GM12892 (cell line): ENCODE measurements at regions not wholly inside any gene's neighbourhood (a gene's known extent, or its start where the extent isn't known, plus 50 kb on each side); places are given as distances from the start of the nearest gene placed in this dataset.

Experiments used
- DNase-seq: peaks from one replicate; pipeline ENCODE4 v3.0.0; 2011; ENCODE audit not compliant: insufficient read length
- FAIRE-seq: peaks from 2 replicates; lab custom pipeline; 2011; peaks lifted over from hg19 to GRCh38; lab: Jason Lieb, UNC
- POLR2A ChIP-seq: IDR thresholded peaks from 2 replicates; pipeline ENCODE4 v1.6.1; 2011; ENCODE audit warnings: low read depth, low read length, control low read depth
- POLR2AphosphoS5 ChIP-seq: IDR thresholded peaks from 2 replicates; pipeline ENCODE4 v1.6.1; 2011; ENCODE audit warnings: low read depth, low read length, control low read depth
- TAF1 ChIP-seq: IDR thresholded peaks from 2 replicates; pipeline ENCODE4 v1.6.1; 2011; ENCODE audit warnings: low read depth, mild to moderate bottlenecking, control low read depth, low read length, borderline replicate concordance

DNA sequence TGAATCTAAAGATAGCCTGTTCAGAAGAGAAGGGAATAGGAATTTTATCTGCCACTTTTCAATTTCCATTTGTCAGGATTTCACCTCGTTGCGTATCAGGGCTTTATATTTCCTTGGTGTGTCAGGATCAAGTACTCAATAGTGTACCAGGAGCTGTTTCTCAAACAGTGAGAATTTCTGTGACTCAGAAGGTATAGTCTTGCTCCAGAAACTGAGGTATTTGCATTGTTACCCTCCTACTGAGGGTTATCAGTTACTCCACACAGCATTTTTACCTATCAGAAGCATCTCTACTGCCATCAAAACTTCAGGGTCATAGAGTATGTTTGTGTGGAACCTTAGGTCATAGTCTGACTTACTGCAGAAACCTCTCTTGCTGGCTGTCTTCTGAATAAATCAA, 271.7 kb upstream of the EDNRB start:
- DNase-seq, result no peak
- TF ChIP-seq TAF1, result no peak
- no peak for TF ChIP-seq POLR2A
- no peak for TF ChIP-seq POLR2AphosphoS5
- FAIRE-seq, result no peak

DNA sequence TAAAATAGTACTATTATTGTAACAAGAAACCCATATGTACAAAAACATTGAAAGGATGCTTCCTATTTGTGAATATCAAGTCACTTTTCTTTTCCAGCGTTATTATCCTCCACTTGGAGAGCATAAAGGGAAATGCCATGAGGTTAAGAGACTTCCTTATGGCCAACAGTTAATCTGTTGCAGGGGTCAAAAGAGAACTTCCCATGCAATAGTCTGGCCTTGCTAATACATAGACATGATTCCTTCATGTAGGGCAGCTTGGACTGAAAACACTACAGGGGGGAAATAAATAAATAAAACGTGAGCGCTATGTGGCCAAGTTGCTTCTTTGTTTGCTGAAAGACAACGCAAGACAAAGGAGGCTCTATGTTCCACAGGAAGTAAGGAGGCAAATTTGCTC, 269.1 kb upstream of the EDNRB start:
- DNase-seq (no peak), FAIRE-seq (no peak)
- TF ChIP-seq TAF1 (no peak), POLR2A (no peak), POLR2AphosphoS5 (no peak)

DNA sequence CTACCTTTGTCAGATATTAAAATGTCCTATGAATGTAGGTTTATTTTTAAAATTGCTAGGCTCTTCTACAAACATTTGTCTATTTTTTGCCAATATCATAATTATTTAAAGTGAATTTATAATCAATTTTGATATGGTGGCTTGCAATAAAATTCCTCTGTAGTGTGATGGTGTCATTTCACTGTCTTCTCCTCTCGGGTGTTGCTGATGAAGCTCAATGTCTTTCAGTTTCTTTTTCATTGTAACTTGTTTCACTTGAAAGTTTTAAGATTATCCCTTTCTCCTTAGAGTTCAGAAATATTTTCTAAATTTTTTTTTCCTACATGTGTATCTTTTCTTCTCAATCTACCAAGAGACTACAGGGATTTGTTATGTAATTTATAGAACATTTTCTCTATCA, 267.1 kb upstream of the EDNRB start:
- TF ChIP-seq POLR2AphosphoS5 (no peak), POLR2A (no peak), TAF1 (no peak)
- FAIRE-seq (no peak), DNase-seq (no peak)

DNA sequence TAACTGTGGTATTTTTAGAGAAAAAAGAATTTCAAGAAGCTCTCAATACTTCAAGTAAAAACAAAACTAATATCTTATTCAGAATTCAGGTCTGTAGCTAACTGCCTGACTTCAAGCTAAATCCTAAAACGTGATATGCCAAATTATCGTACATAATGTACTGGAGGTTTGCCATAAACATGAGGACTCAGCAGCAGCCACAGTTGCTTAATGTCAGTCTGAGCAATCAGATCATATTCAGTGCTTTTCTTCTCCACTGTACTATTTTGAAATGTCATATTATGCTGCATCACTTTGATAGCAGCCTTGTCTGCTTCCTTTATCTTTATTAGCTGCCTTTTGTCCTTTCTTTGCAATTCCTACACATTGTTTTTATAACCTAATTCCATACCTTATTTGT, 265.1 kb upstream of the EDNRB start:
- no peak for FAIRE-seq
- TF ChIP-seq POLR2AphosphoS5 (no peak), TAF1 (no peak), POLR2A (no peak)
- no peak for DNase-seq

DNA sequence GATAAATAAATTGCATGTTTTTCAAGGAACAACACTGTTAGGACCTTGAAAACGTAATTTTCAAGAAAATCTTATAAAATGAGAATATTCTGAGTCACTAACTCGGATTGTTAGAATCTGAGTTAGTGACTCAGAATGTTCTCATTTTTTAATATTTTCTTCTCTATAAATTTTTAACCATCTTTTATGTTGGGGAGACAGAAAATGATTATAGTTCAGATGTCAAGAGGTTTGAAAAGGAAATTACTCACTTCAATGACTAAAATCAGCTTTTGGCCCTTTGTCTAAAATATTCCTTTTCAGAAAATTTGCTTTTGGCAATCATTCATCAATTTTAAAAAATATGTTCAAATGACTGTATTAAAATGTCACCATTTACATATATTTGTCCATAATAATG, 264.2 kb upstream of the EDNRB start:
- no peak for DNase-seq
- FAIRE-seq, result no peak
- no peak for TF ChIP-seq TAF1
- no peak for TF ChIP-seq POLR2A
- no peak for TF ChIP-seq POLR2AphosphoS5

DNA sequence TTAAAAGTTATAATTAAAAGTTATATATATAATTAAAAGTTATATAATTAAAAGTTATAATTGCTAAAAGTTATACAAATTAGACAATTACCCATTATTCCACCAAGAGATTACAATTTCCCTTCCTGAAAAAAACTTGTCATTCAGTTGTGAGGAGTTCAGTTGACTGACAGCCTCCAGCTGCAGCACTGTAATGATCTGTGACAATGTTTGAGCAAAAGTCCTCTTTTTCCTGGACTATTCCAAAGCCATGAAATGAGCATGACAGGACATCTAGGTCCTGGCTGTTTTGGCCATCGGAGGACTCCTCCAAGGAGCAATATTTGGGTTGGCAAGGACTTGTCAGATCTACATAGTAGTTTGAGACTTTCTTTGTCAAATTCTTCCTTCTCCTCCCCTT, 258.7 kb upstream of the EDNRB start:
- FAIRE-seq (no peak), DNase-seq (no peak)
- TF ChIP-seq POLR2AphosphoS5 (no peak), TAF1 (no peak), POLR2A (no peak)

DNA sequence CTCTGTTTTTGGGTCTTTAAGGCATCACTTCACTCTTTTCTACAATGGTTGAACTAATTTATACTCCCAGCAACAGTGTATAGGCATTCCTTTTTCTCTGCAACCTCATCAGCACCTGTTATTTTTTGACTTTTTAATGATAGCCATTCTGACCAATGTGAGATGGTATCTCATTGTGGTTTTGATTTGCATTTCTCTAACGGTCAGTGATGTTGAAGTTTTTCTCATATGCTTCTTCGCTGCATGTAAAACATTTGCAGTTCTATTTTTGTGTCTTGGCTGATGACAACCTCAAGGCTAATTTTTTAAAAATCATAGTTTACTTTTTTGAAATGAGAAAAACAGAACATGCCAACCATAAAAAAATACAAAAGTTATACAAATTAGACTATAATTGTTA, 258.2 kb upstream of the EDNRB start:
- DNase-seq (no peak), FAIRE-seq (no peak)
- TF ChIP-seq TAF1, result no peak
- TF ChIP-seq POLR2AphosphoS5, result no peak
- TF ChIP-seq POLR2A, result no peak

DNA sequence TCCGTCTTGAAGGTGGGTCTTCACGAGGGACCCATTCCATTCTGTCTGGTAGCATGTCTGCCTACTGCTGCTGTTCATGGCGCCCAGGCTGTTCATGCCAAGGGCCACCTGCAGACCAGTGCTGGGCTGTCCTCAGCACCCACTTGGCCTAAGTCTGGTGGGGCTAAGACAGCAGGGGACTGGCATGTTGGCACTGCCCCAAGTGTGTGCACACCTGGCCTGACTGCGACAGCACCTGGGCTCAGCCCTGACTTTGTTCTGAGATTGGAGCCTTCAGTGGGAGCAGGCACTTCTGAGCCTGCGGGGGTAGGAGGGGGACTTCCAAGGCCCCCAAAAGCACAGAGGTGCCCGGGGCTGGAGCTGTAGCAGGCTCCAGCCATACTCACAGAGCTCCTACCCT, 250.8 kb upstream of the EDNRB start:
- TF ChIP-seq TAF1, result no peak
- no peak for FAIRE-seq
- no peak for DNase-seq

DNA sequence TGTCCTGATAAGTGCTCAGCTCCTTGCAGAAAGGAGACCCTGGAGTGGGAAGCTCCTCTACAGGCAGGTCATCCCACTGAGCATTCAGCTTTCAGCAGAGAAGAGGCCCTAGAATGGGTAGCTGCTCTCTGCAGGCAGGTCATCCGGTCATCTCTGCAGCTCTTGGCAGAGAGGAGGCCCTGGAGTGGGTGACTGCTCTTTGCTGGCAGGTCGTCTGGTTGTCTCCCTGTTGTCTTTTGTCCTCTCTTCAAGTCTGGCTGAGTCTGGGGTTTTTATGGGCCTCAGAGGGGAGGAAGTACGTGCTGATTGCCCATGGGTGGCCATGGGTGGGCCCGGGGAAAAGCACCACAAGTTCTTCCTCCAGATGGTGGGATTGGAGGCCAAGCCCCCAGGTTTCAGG, 250.3 kb upstream of the EDNRB start:
- no peak for FAIRE-seq
- TF ChIP-seq TAF1, result no peak
- TF ChIP-seq POLR2A, result no peak
- TF ChIP-seq POLR2AphosphoS5, result no peak
- DNase-seq, result no peak

DNA sequence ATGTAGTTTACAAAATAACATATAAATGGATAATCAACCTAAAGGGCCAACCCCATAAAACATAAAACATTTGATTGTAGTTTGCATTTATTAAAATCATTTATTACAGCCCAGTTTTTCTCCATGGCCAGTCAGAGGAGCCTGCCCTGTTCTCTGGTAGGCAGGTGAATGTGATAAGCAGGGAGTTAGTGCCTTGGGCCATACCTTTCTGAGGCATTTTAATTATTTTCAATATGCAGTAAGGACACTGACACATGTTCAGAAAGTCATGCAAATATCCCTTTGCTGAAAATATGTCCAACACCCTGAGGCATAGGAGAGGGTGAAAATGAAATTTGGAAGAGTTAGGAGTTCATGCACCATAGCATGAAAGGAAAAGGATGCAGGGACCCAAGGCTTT, 242.6 kb upstream of the EDNRB start:
- FAIRE-seq (no peak), DNase-seq (no peak)
- no peak for TF ChIP-seq TAF1

DNA sequence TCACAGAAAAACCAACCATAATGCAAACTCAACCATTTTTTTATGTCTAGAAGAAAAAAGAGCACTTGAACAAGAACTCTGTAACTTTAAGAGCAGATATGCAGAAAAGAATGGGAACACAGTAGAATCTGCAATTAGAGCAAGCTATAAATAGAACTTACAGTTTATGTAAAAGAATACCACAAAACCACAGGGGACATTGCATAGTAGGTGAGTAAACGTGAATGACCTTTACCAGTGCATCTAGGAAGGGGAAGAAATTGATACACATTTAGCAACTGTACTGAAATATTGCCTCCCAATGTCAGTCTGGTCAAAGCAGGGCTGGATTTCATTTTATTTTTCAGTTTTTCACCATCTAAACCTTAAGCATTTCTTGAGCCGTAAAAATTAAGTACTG, 242.2 kb upstream of the EDNRB start:
- DNase-seq (no peak), FAIRE-seq (no peak)
- TF ChIP-seq POLR2AphosphoS5, result no peak
- TF ChIP-seq POLR2A, result no peak
- TF ChIP-seq TAF1, result no peak

DNA sequence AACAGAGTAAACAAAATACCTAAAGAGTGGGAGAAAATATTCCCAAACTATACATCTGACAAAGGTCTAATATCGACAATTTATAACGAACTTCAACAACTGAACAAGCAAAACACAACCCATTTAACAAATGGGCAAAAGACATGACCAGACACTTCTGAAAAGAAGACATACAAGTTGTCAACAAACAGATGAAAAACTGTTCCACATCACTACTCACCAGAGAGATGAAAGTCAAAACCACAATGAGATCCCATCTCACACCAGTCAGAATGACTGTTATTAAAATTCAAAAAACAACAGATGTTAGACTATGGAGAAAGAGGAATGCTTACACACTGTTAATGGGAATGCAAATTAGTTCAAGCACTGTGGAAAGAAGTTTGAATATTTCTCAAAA, 233.8 kb upstream of the EDNRB start:
- FAIRE-seq (no peak), DNase-seq (no peak)
- TF ChIP-seq TAF1, result no peak
- no peak for TF ChIP-seq POLR2A
- TF ChIP-seq POLR2AphosphoS5, result no peak

DNA sequence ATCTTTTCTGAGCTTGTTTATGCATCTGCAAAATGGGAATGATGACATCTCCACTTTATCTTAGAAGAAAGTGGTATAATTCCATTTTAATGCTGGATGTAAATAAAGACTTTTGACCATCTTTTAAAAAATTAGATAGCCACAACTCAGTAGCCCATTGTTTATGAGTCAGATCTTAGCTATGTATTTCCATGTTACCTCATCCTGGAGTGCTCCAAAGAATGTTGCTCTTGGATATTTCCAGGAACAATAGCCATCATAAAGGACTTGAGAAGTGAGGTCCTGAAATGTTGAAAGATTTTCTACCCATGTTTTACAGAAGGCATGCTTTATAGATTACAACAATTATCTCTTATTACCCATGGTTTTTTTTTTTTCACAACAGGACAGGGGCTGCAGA, 229.3 kb upstream of the EDNRB start:
- DNase-seq (no peak), FAIRE-seq (no peak)

More for the DNA sequence above, 229.3 kb upstream of the EDNRB start:
- TF ChIP-seq POLR2A, result no peak
- TF ChIP-seq TAF1, result no peak
- no peak for TF ChIP-seq POLR2AphosphoS5
